Activated gamma-delta T cell treated with anti-CD3 and anti-CD28 coated beads, Interleukin-2, amount 50 U/mL, for 16 hours (primary cell): ENCODE measurements at regions not wholly inside any gene's neighbourhood (a gene's known extent, or its start where the extent isn't known, plus 50 kb on each side); places are given as distances from the start of the nearest gene placed in this dataset.
A peak's percentile ranks its signal among the peaks of the same experiment; 100 is the strongest.
"Not testable (repeated sequence)": the region's sequence is repeated elsewhere in the genome, so short reads cannot be mapped to it uniquely, and the experiment has no call there.

Source experiments
- DNase-seq: peaks from one replicate; pipeline ENCODE4 v3.0.0-alpha.2; 2020; ENCODE audit warnings: low read depth

GRCh38 chr12:114616081-114616480, 67.9 kb downstream of the TBX3 start:
- no peak for DNase-seq

DNA sequence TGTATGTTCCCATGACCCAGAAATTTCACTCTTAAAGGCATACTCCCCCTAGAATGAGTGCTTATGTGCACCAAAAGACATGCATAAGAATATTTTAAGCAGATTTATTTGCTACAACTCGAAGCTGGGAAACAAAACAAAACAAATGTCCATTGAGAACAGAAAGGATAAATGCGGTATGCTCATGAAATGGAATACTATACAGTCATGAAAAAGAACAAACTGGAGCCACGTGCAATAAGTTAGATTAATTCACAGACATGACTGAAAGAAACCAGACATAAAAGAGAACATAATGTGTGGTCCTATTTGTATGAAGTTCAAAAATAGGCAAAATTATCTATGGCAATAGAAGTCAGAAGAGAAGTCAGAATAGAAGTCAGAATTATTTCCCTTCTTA, 69.9 kb downstream of the TBX3 start:
- no peak for DNase-seq

DNA sequence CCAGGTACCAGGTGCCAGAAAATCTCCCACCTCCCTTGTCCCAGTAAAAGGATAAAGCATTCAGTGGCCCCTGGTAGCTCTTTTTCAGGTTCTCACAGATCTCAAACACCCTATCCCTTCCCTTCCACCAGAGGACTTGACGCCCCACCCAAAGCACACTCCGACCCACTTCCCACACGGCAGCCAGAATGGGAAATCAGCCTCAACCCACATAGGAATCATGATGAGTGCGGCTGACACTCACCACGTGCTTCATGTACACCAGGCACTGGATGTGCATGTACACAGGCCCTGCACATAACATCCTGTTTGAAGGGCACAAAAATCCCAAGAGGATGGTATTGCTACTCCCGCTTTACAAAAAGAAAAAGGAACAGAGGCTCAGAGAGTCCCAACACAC, 71.9 kb downstream of the TBX3 start:
- no peak for DNase-seq

GRCh38 chr12:114611145-114612018, 72.6 kb downstream of the TBX3 start:
- no peak for DNase-seq

GRCh38 chr12:114608509-114608908, 75.5 kb downstream of the TBX3 start:
- DNase-seq: no peak

DNA sequence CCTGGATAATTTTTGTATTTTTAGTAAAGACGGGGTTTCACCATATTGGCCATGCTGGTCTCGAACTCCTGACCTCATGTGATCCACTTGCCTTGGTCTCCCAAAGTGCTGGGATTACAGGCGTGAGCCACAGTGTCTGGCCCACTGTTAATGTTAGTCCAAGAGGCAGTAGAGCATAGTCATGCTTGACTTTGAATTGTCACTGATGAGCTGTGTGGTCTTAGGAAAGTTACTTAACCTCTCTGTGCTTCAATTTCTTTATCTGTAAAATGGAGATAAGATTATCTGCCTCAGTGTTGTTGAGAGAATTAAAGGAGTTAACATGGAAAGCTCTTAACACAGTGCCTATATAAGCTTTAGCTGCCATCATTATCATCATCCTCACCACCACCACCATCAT, 78.1 kb downstream of the TBX3 start:
- DNase-seq: no peak

DNA sequence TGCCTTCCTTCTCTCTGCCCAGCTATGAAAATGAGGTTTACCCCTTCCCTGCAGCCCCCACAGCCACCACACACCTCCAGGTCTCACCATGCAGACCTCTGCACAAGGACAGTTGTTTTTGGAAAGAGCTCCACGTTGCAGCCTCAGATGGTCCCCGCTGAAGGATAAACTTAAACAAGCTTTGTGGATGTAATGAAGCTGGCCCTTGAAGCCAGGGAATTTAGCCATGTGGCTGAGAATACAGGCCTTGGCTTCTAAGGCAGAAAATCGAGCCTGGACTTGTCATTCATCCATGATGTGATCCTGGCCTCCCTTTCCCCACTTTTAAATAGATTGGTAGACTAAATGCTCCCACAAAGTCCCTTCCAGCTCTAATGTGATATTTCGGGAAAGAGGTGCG, 79.4 kb downstream of the TBX3 start:
- no peak for DNase-seq

- not testable (repeated sequence) for DNase-seq
Measured at GRCh38 chr12:114600584-114600983, 83.4 kb downstream of the TBX3 start.

DNA sequence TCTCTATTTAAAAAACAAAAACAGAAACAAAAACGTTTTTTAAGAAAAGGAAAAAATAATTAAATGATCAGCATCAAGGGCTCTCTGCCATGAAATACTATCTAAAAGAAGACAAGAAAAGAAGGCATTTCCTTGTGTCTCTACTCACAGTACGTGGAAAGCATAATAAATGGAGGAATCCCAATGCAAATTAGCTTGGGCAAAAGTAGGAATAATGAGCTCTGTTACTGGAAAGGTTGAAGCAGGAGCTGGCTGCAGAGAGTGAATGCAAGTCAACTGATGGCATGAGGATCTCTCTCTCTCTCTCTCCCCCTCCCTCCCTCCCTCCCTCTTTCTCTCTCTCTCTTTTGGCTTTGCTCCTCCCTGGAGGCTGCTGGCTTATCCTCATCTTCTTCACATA, 85.9 kb downstream of the TBX3 start:
- no peak for DNase-seq

DNA sequence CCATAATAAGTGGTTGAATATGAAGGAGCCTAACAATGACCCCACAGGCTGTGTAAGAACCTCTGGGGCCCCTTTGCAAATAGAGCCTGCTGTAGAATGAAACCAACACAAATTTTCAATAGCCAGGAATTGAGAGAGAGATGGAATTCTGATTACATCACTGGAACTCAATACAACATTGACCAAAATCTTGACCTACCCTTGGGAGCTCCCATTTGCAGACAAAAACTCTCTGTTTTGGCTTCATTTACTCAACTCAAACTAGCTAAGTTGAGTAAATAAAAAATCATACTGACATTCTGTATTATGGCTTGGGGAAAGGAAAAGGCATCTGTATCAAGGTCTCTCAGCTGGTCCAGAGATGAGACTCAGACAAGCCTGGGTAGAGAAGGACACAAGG, 91.0 kb downstream of the TBX3 start:
- no peak for DNase-seq

DNA sequence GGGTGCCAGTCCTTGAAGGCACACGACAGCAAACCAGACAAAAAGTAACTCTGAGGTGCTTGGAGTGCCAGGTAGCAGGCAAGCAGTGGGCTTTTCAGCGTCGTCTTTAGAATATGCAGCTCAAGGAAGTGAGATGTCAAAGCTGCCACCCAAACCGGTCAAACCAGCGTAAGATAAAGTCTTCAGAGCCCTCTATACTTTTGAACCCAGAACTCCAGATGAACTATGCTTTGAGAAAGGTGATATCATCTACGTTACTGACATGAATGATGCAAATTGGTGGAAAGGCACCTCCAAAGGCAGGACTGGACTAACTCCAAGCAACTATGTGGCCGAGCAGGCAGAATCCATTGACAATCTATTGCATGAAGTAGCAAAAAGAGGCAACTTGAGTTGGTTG, 95.9 kb downstream of the TBX3 start:
- no peak for DNase-seq

- DNase-seq: no peak
Measured at GRCh38 chr12:114580306-114580705, 103.7 kb downstream of the TBX3 start.

GRCh38 chr12:114579389-114579788, 104.6 kb downstream of the TBX3 start:
- no peak for DNase-seq

DNA sequence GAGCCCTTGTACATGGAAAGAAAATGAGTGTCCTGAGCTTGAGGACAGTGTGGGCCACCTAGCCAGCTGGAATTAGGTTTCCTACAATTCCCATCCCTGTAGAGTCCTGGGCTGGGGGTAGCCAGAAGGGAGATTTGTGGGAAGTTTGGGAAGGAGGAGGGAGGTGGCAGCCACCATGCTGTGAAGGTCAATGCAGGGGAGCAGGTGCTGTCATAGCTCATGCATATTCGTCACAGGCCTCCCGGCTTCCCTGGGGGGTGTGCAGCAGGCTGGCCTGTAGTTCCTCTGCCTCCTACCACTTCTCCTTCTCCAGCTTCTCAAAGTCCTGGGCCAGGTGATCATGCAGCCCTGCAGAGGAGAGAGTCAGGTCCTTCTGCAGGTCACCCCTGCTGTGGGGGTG, 121.3 kb downstream of the TBX3 start:
- no peak for DNase-seq

DNA sequence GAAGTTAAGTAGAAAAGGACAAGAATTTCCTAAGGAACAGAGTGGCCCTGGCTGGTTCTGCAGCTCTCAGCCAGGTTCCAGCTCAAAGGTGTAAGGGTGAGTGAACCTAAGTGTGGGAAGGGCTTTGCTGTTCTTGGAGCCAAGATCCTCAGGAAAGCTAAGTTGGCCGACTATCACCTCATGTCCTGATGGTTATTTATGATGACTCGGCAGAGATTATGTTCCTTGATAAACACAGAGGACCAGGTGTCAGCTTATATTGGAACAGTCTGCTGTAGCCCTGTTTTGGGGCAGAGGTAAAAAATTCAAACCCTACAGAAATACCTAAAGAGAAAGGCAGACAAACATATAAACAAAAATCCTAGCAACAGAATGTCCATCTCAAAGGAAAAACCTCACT, 128.5 kb downstream of the TBX3 start:
- no peak for DNase-seq

GRCh38 chr12:114547636-114548035, 136.3 kb downstream of the TBX3 start:
- no peak for DNase-seq

DNA sequence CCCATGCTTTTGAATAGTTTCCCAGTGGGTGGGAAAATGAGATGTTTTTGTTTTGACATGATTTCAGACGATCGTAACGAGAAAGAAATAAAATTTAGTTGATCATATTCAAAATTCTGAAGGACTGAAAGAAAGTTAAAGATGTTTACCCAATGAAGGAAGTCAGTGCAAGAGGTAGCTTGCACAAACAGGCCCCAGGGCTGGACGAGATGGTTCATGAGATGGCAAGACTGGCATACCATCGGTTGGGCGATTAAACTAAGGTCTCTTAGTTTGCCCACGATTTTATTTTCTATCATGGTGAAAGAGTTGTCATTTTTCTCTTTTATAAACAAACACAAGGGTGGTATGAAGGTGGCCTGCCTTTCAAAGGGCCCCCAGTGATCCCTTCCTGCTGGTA, 124.5 kb upstream of the TBX5 start:
- no peak for DNase-seq

GRCh38 chr12:114529966-114530365, 124.0 kb upstream of the TBX5 start:
- DNase-seq: no peak

GRCh38 chr12:114528766-114529165, 122.8 kb upstream of the TBX5 start:
- no peak for DNase-seq

GRCh38 chr12:114521160-114521559, 115.2 kb upstream of the TBX5 start:
- DNase-seq: not testable (repeated sequence)

DNA sequence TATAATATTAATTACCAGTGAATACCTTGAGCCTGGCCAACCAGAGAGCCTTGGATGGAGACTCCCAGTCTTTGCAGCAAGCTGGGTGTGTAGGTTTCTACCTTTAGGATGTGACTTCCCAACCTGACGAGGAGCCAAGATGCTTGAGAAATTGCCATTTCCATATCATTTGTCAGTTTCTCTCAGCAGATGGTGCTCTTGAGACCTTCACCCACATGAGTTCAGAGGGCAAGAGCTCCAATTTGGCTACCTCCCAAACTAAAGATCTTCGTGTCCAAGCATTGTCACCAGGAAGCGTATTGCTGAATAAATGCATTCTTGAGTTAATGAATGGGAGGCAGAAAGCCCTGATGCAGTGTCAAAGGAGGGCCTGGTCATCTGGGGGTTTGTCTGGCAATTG, 106.4 kb upstream of the TBX5 start:
- DNase-seq: no peak

DNA sequence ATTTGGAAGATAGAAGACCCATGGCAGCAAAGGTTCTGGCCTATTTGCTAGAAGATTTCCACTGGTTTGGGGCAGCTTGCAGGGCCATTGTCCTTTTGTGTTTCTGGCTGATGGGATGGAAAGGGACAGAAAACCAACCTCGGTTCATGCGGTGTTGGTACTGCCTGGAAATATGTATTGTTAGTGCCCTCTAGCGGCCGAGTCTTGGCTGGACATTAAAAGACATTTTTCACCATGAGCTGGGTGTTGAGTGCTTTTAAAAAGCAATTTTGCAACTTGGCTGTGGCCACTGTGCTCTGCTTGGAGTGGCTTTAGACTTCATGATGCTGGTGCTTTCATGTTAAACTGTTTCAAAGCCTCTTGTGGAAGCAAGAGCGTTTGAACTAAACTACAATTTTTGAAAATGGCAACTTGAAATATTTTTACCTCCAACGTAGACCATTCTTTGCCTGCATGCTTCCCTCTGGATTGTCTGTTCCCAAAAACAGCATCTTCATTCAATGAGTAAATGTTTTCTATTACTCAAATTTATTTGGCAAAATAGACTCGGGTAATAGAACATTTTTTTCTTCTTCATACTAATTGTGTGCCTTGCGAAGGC, 102.7 kb upstream of the TBX5 start:
- DNase-seq: peak; percentile 4

DNA sequence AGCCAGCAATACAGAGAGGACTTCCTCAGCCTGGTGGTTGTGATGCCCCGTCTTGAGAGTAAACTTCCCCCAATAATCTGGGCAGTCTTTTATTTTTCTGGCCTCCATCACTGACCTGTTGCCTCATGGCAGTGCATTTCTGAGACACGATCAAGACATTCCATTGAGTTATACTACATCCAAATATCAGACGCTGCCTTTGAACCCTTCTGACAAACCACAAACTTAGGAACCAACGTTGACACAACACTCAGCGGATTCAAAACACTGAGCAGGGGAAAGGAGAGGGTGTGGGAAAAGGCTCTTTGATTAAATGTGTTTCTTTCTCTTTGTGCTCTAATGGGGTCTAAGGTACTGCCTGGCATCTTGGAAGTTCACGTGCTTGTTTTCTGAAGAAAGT, 100.7 kb upstream of the TBX5 start:
- no peak for DNase-seq

- DNase-seq: no peak
Measured at GRCh38 chr12:114504311-114504710, 98.4 kb upstream of the TBX5 start.
